B cell (primary cell): ENCODE measurements at regions not wholly inside any gene's neighbourhood (a gene's known extent, or its start where the extent isn't known, plus 50 kb on each side); places are given as distances from the start of the nearest gene placed in this dataset.

Experiments used
- EZH2 ChIP-seq: IDR thresholded peaks from 2 replicates; pipeline ENCODE4 v1.6.1; 2012; ENCODE audit warnings: borderline replicate concordance, low read depth, mild to moderate bottlenecking, moderate library complexity, low read length; ENCODE audit not compliant: insufficient read depth, poor library complexity, severe bottlenecking
- TF ChIP-seq, protein P1 (sequence below): fragments of 200-600 bp; IDR thresholded peaks from one replicate; pipeline ENCODE4 v1.8.0; 2022; ENCODE audit warnings: antibody characterized with exemption, mild to moderate bottlenecking

GRCh38 chr9:115944166-115944948 lies 209.2 kb upstream of the PAPPA start:
- no peak for TF ChIP-seq EZH2
- TF ChIP-seq, protein P1, sequence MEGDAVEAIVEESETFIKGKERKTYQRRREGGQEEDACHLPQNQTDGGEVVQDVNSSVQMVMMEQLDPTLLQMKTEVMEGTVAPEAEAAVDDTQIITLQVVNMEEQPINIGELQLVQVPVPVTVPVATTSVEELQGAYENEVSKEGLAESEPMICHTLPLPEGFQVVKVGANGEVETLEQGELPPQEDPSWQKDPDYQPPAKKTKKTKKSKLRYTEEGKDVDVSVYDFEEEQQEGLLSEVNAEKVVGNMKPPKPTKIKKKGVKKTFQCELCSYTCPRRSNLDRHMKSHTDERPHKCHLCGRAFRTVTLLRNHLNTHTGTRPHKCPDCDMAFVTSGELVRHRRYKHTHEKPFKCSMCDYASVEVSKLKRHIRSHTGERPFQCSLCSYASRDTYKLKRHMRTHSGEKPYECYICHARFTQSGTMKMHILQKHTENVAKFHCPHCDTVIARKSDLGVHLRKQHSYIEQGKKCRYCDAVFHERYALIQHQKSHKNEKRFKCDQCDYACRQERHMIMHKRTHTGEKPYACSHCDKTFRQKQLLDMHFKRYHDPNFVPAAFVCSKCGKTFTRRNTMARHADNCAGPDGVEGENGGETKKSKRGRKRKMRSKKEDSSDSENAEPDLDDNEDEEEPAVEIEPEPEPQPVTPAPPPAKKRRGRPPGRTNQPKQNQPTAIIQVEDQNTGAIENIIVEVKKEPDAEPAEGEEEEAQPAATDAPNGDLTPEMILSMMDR = no peak
